ENCODE measurements at regions not wholly inside any gene's neighbourhood (a gene's known extent, or its start where the extent isn't known, plus 50 kb on each side); places are given as distances from the start of the nearest gene placed in this dataset.

DNA sequence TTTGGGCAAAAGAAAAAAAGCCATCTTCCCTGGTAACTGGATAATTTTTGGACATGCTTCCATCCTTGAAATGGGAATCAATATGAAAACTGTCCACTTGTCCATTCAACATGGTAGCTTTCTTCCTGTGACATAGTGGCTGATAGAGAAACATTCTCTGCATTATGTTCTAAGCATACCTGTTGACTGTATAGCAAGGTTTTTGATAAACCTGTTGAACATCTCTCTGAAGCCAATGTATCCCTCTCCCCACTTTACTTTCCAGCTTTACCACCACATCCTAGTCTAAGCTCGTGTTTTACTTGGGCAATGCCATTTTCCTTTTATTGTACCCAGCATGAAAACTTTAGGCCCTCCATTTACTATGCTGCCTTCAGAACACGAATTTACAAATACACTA is 630.1 kb downstream of the TOX3 start:
- TF ChIP-seq CTCF (conservative IDR thresholded peaks at IDR 0.05; ENCODE audit: low read length): no peak
- no peak for TF ChIP-seq EZH2phosphoT487 (IDR thresholded peaks at IDR 0.05; ENCODE audit: borderline replicate concordance)
